ENCODE measurements at regions not wholly inside any gene's neighbourhood (a gene's known extent, or its start where the extent isn't known, plus 50 kb on each side); places are given as distances from the start of the nearest gene placed in this dataset.

GRCh38 chr1:184225283-184226099 is 161.3 kb upstream of the C1orf21 start:
- DNase-seq (ENCODE audit: low read depth in 1 of 2, low spot score in 1 of 2), result no peak
- H3K27ac ChIP-seq, result no peak overlapping the region
- H3K4me3 ChIP-seq, result no peak overlapping the region
- H3K4me2 ChIP-seq, result no peak overlapping the region
- no peaks in the 10 kb centered on the region for H3K4me1 ChIP-seq
- WGBS (ENCODE audit: missing lambda C conversion rate), result 77% methylated on average over 22 of the region's 23 CpGs
- ChIA-PET CTCF (interaction anchor here (1.4 to 2.2 kb wide), 4 partner anchors 12 to 438 kb away, joined by 5 to 7 read pairs (median 5); no protein-coding TSS in a partner anchor), POLR2A (no interaction called here)
- TF ChIP-seq ATOH8 (CRISPR knock-in tag; IDR thresholded peaks at IDR 0.05; ENCODE audit: low read depth), result no peak
- no peak for TF ChIP-seq HMGXB4 (CRISPR knock-in tag; IDR thresholded peaks at IDR 0.05; ENCODE audit: borderline replicate concordance)
- TF ChIP-seq ZC3H11A (IDR thresholded peaks at IDR 0.05), result no peak
- TF ChIP-seq FOSL2 (IDR thresholded peaks at IDR 0.05), result no peak
- no peak for TF ChIP-seq FOSL2 (CRISPR knock-in tag; IDR thresholded peaks at IDR 0.05)
- no peak for TF ChIP-seq REST (IDR thresholded peaks at IDR 0.05)
- no peak for TF ChIP-seq ESRRA (IDR thresholded peaks at IDR 0.05; ENCODE audit: borderline replicate concordance, low read length)
- TF ChIP-seq JUNB (IDR thresholded peaks at IDR 0.05), result no peak
- no peak for TF ChIP-seq NPAS2 (CRISPR knock-in tag; IDR thresholded peaks at IDR 0.05; ENCODE audit: borderline replicate concordance)
- TF ChIP-seq CHD4 (IDR thresholded peaks at IDR 0.05; ENCODE audit: borderline replicate concordance), result no peak
- TF ChIP-seq HES2 (IDR thresholded peaks at IDR 0.05), result no peak
- no peak for TF ChIP-seq NR3C1 (IDR thresholded peaks at IDR 0.05)
- ATAC-seq, result no peak
- no peaks in the 10 kb centered on the region for H3K9me3 ChIP-seq
- no peak for FAIRE-seq

- DNase-seq (ENCODE audit: low read depth in 1 of 2, low spot score in 1 of 2) (no peak), ATAC-seq (no peak), FAIRE-seq (no peak)
- Histone ChIP-seq H3K27ac (no peak overlapping the region), H3K4me2 (no peak overlapping the region), H3K4me3 (no peak overlapping the region), H3K9me3 (no peaks in the 10 kb centered on the region), H3K4me1 (no peaks in the 10 kb centered on the region)
- no peak for TF ChIP-seq FOXS1 (CRISPR knock-in tag; IDR thresholded peaks at IDR 0.05)
- no peak for TF ChIP-seq KDM1A (IDR thresholded peaks at IDR 0.05; ENCODE audit: low read depth)
- TF ChIP-seq KDM5A (IDR thresholded peaks at IDR 0.05), result no peak
- TF ChIP-seq BCL3 (IDR thresholded peaks at IDR 0.05), result no peak
- TF ChIP-seq RCOR1 (IDR thresholded peaks at IDR 0.05; ENCODE audit: low read depth, low read length), result no peak
- no peak for TF ChIP-seq PHF8 (IDR thresholded peaks at IDR 0.05; ENCODE audit: borderline replicate concordance, low read depth)
- TF ChIP-seq HMGXB4 (CRISPR knock-in tag; IDR thresholded peaks at IDR 0.05; ENCODE audit: borderline replicate concordance), result no peak
- TF ChIP-seq HOXA7 (CRISPR knock-in tag; IDR thresholded peaks at IDR 0.05), result no peak
- no peak for TF ChIP-seq ESRRA (IDR thresholded peaks at IDR 0.05; ENCODE audit: borderline replicate concordance, low read length)
- TF ChIP-seq ZNF302 (CRISPR knock-in tag; IDR thresholded peaks at IDR 0.05), result no peak
- TF ChIP-seq FOSB (CRISPR knock-in tag; IDR thresholded peaks at IDR 0.05), result no peak
- no peak for TF ChIP-seq TFCP2L1 (CRISPR knock-in tag; IDR thresholded peaks at IDR 0.05)
- TF ChIP-seq HOXB5 (CRISPR knock-in tag; IDR thresholded peaks at IDR 0.05), result no peak
- ChIA-PET CTCF (interaction anchor here (1.4 to 2.2 kb wide), 2 partner anchors 150 to 438 kb away, joined by 5 to 7 read pairs; no protein-coding TSS in a partner anchor), POLR2A (no interaction called here)
- 84% methylated on average over 15 of the region's 15 CpGs for WGBS (ENCODE audit: missing lambda C conversion rate)
Measured at GRCh38 chr1:184226100-184226487, 160.7 kb upstream of the C1orf21 start.

Measured in A549 (cell line).